GM12892 (cell line): ENCODE measurements at regions not wholly inside any gene's neighbourhood (a gene's known extent, or its start where the extent isn't known, plus 50 kb on each side); places are given as distances from the start of the nearest gene placed in this dataset.
"Not testable (repeated sequence)": the region's sequence is repeated elsewhere in the genome, so short reads cannot be mapped to it uniquely, and the experiment has no call there.

Experiments
- DNase-seq: peaks from one replicate; pipeline ENCODE4 v3.0.0; 2011; ENCODE audit not compliant: insufficient read length
- FAIRE-seq: peaks from 2 replicates; lab custom pipeline; 2011; peaks lifted over from hg19 to GRCh38; lab: Jason Lieb, UNC
- POLR2A ChIP-seq: IDR thresholded peaks from 2 replicates; pipeline ENCODE4 v1.6.1; 2011; ENCODE audit warnings: low read depth, low read length, control low read depth
- POLR2AphosphoS5 ChIP-seq: IDR thresholded peaks from 2 replicates; pipeline ENCODE4 v1.6.1; 2011; ENCODE audit warnings: low read depth, low read length, control low read depth
- TAF1 ChIP-seq: IDR thresholded peaks from 2 replicates; pipeline ENCODE4 v1.6.1; 2011; ENCODE audit warnings: low read depth, mild to moderate bottlenecking, control low read depth, low read length, borderline replicate concordance

DNA sequence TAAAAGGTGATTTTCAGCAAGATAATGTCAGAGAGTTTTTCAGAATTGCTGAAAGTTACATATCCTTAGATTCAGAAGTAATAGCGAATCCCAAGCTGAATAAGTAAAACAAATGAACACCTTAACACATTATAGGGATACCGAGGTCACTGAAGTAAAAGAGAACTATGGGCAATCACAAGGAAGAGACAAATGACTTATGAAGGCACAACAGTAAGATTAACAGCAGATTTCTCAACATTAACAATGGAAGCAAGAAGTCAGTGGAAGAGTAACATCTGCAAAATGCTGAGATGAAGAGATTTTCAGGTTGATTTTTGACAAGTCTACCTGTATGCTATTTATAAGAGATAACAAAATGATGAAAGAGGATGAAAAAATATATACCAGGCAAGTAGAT is 86.1 kb upstream of the EZR start:
- TF ChIP-seq POLR2AphosphoS5 (no peak), POLR2A (no peak)
- DNase-seq (no peak), FAIRE-seq (no peak)

DNA sequence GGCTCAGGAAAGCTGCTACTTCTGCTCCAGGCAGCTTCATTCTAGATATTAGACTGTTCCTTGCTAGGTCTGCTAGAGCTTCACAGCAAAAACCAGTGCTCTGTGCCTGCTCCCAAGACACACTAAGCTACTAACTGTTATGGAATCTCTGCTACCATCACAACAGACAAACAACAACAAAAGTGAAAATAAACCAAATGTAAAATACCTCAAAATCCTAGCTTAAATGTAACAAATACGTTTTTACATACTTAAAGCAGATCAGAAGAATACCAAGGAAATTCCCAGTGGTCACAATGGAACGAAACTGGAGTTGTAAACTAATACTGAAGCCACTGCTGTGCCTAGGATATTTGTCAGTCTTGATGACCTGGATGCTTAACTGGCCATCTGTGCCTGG is 84.6 kb upstream of the EZR start:
- DNase-seq, result no peak
- FAIRE-seq, result no peak
- TF ChIP-seq TAF1, result no peak
- TF ChIP-seq POLR2A, result no peak
- no peak for TF ChIP-seq POLR2AphosphoS5

DNA sequence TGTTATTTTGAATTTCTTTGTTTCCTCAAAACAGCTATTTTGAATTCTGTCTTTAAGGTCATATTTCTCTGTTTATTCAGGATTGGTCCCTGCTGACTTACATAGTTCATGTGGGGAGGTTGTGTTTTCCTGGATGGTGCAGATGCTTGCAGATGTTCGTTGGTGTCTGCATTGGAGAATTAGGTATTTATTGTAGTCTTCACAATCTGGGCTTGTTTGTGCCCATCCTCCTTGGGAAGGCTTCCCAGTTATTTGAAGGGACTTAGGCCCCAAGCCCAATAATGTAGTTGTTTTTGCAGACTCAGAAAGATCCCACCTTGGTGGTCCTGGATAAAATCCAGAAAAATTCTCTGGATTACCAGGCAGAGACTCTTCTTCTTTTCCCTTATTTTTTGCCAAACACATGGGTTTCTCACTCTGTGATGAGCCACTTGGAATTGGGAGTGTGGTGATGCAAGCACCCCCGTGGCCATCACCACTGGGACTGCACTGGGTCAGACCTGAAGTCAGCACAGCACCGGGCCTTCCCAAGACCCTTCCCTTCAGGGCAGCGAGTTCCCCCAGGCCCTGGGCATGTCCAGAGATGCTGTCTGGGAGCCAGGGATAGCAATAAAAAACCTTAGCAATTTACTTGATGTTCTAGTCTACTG is 81.6 kb upstream of the EZR start:
- FAIRE-seq (no peak), DNase-seq (no peak)
- TF ChIP-seq TAF1 (no peak), POLR2A (no peak), POLR2AphosphoS5 (no peak)

GRCh38 chr6:158897236-158897635 is 78.1 kb upstream of the EZR start:
- TF ChIP-seq TAF1 (no peak), POLR2AphosphoS5 (no peak), POLR2A (no peak)
- FAIRE-seq (no peak), DNase-seq (no peak)

- TF ChIP-seq POLR2A (no peak), POLR2AphosphoS5 (no peak), TAF1 (no peak)
- FAIRE-seq, result no peak
- no peak for DNase-seq
Measured at GRCh38 chr6:158895661-158896060, 76.5 kb upstream of the EZR start.

GRCh38 chr6:158894193-158894592 is 75.0 kb upstream of the EZR start:
- TF ChIP-seq POLR2A, result no peak
- TF ChIP-seq TAF1, result no peak
- TF ChIP-seq POLR2AphosphoS5, result no peak
- no peak for FAIRE-seq

GRCh38 chr6:158892266-158892665 is 73.1 kb upstream of the EZR start:
- TF ChIP-seq POLR2A (no peak), TAF1 (no peak), POLR2AphosphoS5 (no peak)
- FAIRE-seq (no peak), DNase-seq (no peak)

More at GRCh38 chr6:158894193-158894592, 75.0 kb upstream of the EZR start:
- DNase-seq, result no peak

DNA sequence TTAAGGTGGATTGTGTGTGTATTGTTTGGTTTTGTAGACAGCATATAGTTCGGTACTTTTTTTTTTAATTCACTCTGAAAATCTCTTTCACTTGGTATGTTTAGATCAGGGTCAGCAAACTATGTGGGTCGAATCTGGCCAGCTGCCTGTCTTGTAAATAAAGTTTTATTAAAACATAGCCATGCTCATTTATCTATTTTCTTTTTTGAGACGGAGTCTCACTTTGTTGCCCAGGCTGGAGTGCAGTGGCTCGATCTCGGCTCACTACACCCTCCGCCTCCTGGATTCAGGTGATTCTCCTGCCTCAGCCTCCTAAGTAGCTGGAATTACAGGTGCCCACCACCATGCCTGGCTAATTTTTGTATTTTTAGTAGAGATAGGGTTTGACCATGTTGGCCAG is 72.4 kb upstream of the EZR start:
- not testable (repeated sequence) for FAIRE-seq, DNase-seq

- DNase-seq, FAIRE-seq: not testable (repeated sequence)
Measured at GRCh38 chr6:158888171-158888570, 69.0 kb upstream of the EZR start.

DNA sequence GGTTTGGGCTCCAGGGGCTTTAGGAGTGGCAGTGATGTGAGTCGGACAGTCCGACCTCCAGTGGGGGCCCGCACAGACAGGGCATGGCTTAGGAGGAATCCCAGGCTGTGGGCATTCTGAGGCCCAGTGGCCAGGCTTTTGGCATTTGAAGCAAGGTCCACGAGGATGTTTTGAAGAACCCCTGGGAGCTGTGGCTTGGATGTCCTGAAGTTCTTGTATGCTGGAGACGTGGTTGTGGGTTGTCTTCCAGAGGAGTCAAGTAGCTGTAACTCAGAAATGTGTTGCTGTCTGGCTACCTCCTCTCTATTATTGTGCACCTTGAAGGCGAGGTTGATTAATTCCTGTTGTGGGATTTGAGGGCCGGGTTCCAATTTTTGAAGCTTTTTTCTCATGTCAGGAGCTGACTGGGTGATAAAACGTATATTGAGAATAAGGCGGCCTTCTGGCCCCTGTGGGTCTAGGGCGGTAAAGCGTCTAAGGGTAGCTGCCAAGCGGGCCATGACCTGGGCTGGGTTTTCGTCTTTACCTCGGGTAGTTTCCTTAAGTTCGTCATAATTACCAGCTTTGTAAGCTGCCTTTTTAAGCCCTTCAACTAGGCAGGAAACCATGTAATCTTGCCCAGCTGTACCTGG is 67.3 kb upstream of the EZR start:
- not testable (repeated sequence) for FAIRE-seq, DNase-seq

DNA sequence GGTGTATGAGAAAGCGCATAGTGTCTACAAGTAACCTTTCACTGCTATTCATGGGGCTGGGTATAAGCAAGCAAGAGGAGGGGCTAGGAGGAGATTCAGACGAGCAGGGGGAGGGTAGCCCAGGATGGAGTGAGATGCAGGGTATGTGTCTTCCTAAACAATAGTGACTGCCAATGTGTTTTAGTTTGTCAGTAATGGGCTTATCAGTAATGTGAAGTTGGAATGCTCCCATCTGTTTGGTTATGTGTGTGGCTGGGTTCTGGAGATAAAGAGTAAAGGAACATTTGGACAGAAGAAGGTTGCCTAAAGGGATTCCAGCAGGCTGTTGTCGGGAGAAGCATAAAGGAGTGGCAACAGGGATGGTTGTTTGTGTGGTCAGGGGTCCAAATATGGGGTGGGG is 62.7 kb upstream of the EZR start:
- not testable (repeated sequence) for FAIRE-seq

GRCh38 chr6:158881276-158881675 is 62.1 kb upstream of the EZR start:
- DNase-seq, FAIRE-seq: not testable (repeated sequence)

More for the DNA sequence above, 62.7 kb upstream of the EZR start:
- not testable (repeated sequence) for DNase-seq

- no peak for FAIRE-seq
- TF ChIP-seq POLR2AphosphoS5, result no peak
- TF ChIP-seq POLR2A, result no peak
- TF ChIP-seq TAF1, result no peak
- no peak for DNase-seq
Measured at GRCh38 chr6:158879180-158879579, 60.0 kb upstream of the EZR start.

- TF ChIP-seq TAF1, result no peak
- TF ChIP-seq POLR2AphosphoS5, result no peak
- no peak for TF ChIP-seq POLR2A
- DNase-seq (no peak), FAIRE-seq (no peak)
Measured at GRCh38 chr6:158877716-158878115, 58.5 kb upstream of the EZR start.
